ENCODE measurements at regions not wholly inside any gene's neighbourhood (a gene's known extent, or its start where the extent isn't known, plus 50 kb on each side); places are given as distances from the start of the nearest gene placed in this dataset.
"Not testable (repeated sequence)": the region's sequence is repeated elsewhere in the genome, so short reads cannot be mapped to it uniquely, and the experiment has no call there.

GRCh38 chr2:182545420-182546167, 118.8 kb upstream of the PDE1A start:
- no peak for DNase-seq (ENCODE audit: low spot score)
- in situ Hi-C loops (cut with HindIII; ENCODE audit: low sequenced_read_pairs) = no loop called here

- in situ Hi-C loops (cut with HindIII; ENCODE audit: low sequenced_read_pairs) = no loop called here
- peak; percentile 57 for DNase-seq (ENCODE audit: low spot score)
Observed at GRCh38 chr2:182548031-182548950, 121.5 kb upstream of the PDE1A start.

GRCh38 chr2:182550234-182550633, 123.4 kb upstream of the PDE1A start:
- no peak for DNase-seq (ENCODE audit: low spot score)
- in situ Hi-C loops (cut with HindIII; ENCODE audit: low sequenced_read_pairs) = no loop called here

- in situ Hi-C loops (cut with HindIII; ENCODE audit: low sequenced_read_pairs); DNase-seq (ENCODE audit: low spot score): not testable (repeated sequence)
Observed at GRCh38 chr2:182552232-182552631, 125.4 kb upstream of the PDE1A start.

GRCh38 chr2:182552785-182553184, 125.9 kb upstream of the PDE1A start:
- DNase-seq (ENCODE audit: low spot score); in situ Hi-C loops (cut with HindIII; ENCODE audit: low sequenced_read_pairs): not testable (repeated sequence)

- no peak for DNase-seq (ENCODE audit: low spot score)
- in situ Hi-C loops (cut with HindIII; ENCODE audit: low sequenced_read_pairs) = no loop called here
Observed at GRCh38 chr2:182553483-182553882, 126.6 kb upstream of the PDE1A start.

- peak; percentile 67 for DNase-seq (ENCODE audit: low spot score)
- in situ Hi-C loops (cut with HindIII; ENCODE audit: low sequenced_read_pairs) = no loop called here
Observed at GRCh38 chr2:182554950-182555349, 128.1 kb upstream of the PDE1A start.

DNA sequence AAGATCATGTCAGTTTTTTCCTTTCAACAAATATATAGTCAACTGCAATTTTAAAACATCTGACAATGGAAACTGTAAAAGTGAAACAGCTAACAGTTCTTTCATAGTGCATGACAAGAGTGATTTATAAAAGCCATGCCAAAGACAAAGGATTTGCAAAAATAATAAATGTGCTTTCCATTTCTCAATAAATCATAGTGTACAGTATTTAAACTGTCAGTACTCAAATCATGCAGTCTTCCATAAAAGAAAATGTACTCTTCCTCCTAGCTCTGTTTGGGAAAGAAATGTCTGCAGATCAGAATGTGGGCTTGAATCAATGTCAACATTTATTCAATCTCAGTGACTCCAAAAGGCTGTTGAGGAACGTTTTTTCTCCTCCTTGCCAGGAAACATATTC, 131.7 kb upstream of the PDE1A start:
- DNase-seq (ENCODE audit: low spot score) = no peak
- in situ Hi-C loops (cut with HindIII; ENCODE audit: low sequenced_read_pairs) = no loop called here

DNA sequence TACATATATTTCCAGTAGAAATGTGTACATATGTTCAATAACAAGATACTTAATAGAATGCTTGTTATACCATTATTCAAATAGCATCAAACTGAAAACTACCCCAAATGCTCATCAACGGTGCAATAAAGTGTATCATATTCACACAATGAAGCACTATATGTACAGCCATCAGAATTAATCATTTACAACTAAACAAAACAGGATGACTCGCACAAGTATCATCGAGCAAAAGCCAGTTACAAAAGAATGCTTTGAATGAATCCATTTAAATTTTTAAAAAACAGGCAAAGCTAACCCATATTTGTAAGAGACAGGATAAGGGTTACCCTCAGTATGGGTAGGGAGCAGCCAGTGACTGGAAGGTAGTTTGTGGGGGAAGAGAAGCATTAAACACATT, 132.8 kb upstream of the PDE1A start:
- DNase-seq (ENCODE audit: low spot score) = no peak
- in situ Hi-C loops (cut with HindIII; ENCODE audit: low sequenced_read_pairs) = no loop called here

- in situ Hi-C loops (cut with HindIII; ENCODE audit: low sequenced_read_pairs) = no loop called here
- DNase-seq (ENCODE audit: low spot score) = no peak
Observed at GRCh38 chr2:182565911-182566567, 139.2 kb upstream of the PDE1A start.

DNA sequence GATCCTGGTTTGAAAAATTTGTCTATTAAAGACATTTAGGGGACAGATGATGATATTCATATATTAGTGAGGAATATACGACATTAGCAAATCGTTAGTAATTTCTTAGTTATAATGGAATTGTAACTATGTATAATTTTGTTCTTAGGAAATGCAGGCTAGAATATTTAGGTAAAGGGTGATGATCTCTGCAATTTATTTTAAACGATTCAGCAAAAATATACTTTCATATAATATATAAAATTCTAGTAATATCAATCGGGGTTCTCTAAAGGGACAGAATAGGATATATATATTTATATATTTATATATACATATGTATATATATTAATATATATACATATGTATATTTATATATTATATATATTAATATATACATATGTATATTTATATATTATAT, 142.5 kb upstream of the DNAJC10 start:
- in situ Hi-C loops (cut with HindIII; ENCODE audit: low sequenced_read_pairs) = no loop called here
- no peak for DNase-seq (ENCODE audit: low spot score)

- no peak for DNase-seq (ENCODE audit: low spot score)
- in situ Hi-C loops (cut with HindIII; ENCODE audit: low sequenced_read_pairs) = no loop called here
Observed at GRCh38 chr2:182577816-182578215, 138.2 kb upstream of the DNAJC10 start.

- in situ Hi-C loops (cut with HindIII; ENCODE audit: low sequenced_read_pairs) = no loop called here
- DNase-seq (ENCODE audit: low spot score) = peak; percentile 23
Observed at GRCh38 chr2:182581196-182581935, 134.7 kb upstream of the DNAJC10 start.

GRCh38 chr2:182584462-182584861, 131.6 kb upstream of the DNAJC10 start:
- in situ Hi-C loops (cut with HindIII; ENCODE audit: low sequenced_read_pairs) = no loop called here
- DNase-seq (ENCODE audit: low spot score) = no peak

- in situ Hi-C loops (cut with HindIII; ENCODE audit: low sequenced_read_pairs) = no loop called here
- no peak for DNase-seq (ENCODE audit: low spot score)
Observed at GRCh38 chr2:182585001-182585400, 131.1 kb upstream of the DNAJC10 start.

- DNase-seq (ENCODE audit: low spot score) = no peak
- in situ Hi-C loops (cut with HindIII; ENCODE audit: low sequenced_read_pairs) = no loop called here
Observed at GRCh38 chr2:182585430-182585829, 130.6 kb upstream of the DNAJC10 start.

DNA sequence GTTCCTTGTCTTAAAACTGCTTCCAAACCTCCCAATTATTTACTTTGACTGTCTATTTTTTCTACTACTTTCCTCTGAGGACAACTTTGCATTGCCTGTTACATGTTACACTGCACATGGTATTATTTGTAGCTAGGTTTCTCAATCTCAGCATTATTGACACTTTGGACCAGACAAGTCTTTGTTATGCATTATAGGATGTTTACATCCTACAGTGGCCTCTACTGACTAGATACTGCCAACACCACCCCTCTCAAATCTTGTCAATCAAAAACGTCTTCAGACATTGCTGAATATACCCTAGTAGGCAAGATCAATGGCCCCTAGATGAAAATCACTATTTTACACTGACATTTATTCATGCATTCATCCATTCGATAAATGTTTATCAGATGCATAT, 129.6 kb upstream of the DNAJC10 start:
- in situ Hi-C loops (cut with HindIII; ENCODE audit: low sequenced_read_pairs) = no loop called here
- no peak for DNase-seq (ENCODE audit: low spot score)

DNA sequence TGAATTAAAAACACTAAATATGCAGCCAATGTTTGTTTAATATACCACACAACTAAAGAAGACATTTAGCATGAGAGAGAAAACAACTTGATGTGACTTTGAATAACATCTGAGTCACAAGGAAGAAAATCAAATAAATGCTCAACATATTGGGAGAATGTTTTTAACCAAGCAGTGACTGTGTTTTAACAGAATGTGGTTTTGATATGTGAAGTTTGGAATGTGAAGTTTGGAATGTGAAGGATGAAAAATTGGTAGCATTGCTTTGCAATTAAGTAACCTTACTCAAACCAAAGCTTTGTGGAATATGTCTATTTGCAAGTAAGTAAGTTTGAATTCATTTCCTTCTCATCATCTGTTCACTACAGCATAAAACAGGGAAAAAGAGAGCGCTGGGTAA, 128.2 kb upstream of the DNAJC10 start:
- in situ Hi-C loops (cut with HindIII; ENCODE audit: low sequenced_read_pairs) = no loop called here
- DNase-seq (ENCODE audit: low spot score) = no peak

DNA sequence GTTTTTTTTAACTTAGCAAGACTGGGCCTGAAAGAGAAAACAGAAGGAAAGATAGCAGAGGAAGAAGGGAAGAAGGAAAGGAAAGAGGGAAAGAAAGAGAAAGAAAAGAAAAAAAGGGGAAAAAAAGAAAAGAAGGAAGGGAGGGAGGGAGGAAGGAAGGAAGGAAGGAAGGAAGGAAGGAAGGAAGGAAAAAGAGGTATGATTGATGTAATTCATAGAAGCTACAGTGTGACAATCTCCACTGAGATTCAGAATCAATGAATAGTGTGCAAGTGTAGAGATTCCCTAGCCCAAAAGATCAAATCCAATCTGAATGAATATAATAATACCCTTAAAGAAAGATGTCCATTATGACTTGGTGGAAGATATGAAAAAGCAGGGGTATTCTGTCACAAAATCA, 126.9 kb upstream of the DNAJC10 start:
- in situ Hi-C loops (cut with HindIII; ENCODE audit: low sequenced_read_pairs) = no loop called here
- DNase-seq (ENCODE audit: low spot score) = no peak
